GM03348 (cell line): ENCODE measurements at regions not wholly inside any gene's neighbourhood (a gene's known extent, or its start where the extent isn't known, plus 50 kb on each side); places are given as distances from the start of the nearest gene placed in this dataset.
"Not testable (repeated sequence)": the region's sequence is repeated elsewhere in the genome, so short reads cannot be mapped to it uniquely, and the experiment has no call there.

Experiments
- DNase-seq: peaks from one replicate; pipeline ENCODE4 v3.0.0; 2012; ENCODE audit warnings: low spot score

DNA sequence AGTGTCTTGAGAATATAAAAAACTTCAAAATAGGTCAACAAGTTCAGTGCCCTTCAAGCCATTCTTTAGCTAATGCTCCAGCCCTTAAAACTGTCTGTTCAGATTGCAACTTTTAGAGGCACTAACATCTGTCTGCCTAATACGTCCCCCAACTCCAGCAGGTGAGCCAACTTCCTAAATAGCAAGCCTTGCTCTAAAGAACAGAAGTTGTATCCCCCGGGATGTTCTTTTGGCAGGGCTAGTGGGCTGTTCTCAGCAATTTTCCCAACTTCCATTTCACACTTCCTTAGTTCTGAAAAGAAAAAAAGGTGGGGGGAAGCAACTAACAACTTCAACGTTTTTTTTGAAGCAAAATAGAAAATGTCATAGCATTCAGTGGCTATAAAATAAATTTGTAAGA is 290.0 kb upstream of the PTCHD4 start:
- no peak for DNase-seq

- no peak for DNase-seq
These were observed 286.9 kb upstream of the PTCHD4 start for GRCh38 chr6:48397887-48398286.

DNA sequence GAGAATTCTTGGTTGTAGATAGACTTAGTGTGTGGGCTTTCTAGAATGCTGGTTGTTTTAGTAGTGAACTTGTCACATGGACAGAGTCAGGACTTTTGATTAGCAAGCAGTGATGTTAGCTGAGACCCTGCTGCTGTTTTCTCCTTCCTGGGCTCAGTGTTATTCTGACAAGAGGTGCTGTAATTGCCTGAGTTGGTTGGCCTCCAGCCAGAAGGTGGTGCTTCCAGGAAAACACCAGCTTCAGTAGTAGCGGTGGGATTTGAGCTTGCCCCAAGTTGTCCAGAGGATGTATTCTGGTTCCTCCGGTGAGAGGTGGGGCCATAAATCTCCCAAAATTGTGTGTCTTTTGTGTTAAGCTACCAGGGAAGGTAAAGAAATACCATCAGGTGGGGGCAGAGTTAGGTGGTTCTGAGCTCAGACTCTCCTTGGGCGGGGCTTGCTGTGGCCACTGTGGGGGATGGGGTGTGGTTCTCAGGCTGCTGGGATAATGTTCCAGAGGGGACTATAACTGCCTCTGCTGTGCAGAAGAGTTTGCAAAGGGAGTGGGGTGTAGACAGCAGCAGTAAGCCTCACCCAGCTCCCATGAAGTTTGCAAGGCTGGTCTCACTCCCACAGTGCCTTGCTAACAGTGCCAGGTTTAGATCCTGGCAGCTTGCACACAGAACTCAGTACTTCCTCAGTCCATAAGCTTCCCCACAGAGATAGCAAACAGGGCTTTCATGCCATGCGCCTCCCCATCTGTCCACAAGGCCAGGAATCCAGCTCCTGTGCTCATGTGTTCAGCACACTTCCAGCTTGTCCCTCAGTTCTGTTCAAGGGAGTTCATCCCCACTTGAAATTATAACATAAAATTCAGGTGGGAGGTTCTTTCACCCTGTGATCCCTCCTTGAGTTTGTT is 278.4 kb upstream of the PTCHD4 start:
- DNase-seq, result no peak

GRCh38 chr6:48388044-48388443 is 277.0 kb upstream of the PTCHD4 start:
- DNase-seq, result no peak

- no peak for DNase-seq
These were observed 267.9 kb upstream of the PTCHD4 start for GRCh38 chr6:48378884-48379407.

DNA sequence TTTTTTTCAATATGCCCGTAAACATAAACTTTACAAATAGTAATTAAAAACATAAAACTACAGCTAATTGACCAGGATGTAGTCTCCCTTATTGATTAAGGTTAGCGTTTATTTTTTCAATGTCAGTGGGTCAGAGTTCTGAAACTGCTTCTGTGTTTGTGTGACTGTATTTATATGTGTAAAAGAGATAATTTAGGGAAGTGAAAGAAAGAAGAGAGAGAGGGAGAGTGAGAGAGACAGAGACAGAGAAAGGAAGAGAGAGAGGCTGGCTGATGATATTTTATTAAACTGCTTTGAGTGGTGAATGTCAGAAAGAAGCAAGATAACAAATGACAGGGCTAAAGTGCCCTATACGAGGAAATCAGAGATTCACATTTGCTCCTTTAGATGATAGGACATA is 266.1 kb upstream of the PTCHD4 start:
- DNase-seq, result no peak

DNA sequence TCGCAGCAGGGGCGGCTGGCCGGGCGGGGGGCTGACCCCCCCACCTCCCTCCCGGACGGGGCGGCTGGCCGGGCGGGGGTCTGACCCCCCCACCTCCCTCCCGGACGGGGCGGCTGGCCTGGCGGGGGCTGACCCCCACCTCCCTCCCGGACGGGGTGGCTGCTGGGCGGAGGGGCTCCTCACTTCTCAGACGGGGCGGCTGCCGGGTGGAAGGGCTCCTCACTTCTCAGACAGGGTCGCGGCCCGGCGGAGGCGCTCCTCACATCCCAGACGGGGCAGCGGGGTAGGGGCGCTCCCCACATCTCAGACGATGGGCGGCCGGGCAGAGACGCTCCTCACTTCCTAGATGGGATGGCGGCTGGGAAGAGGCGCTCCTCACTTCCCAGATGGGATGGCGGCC is 260.2 kb upstream of the PTCHD4 start:
- not testable (repeated sequence) for DNase-seq

- DNase-seq, result no peak
These were observed 258.1 kb upstream of the PTCHD4 start for GRCh38 chr6:48369100-48369499.

DNA sequence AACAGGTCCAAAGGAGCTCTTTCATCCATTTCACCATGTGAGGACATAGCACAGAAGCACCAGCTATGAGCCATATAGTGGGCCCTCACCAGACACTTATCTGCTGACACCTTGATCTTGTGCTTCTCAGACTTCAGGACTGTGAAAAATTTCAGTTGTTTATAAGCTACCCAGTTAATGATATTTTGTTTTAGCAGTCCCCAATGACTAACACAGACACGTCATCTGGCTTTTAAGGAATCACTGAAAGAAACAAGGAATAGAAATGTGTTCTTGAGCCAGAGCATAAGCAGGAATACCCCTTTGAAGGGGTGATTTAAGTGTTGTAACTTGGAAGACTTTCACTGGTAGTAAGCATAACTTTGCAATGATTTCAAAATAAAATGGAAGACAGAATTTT is 214.7 kb upstream of the PTCHD4 start:
- no peak for DNase-seq

DNA sequence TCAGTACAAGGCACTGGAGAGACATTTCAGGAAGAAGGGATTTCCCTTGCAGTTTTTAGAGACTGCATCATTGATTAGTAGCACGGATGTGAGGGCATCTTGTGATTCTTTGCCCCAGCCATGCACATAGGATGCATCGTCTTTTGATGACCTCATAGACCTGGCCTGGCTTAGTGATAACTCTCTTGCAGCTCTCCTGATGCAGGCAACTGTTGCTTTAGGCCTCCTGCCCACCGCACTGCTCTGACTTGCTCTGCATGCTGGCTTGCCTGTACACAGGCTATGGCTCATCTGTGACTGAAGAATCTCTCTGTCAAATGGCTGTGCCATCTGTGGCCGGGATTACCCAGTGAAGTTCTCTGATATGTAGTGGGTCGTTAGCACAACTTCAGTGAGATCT is 207.7 kb upstream of the PTCHD4 start:
- DNase-seq, result no peak

DNA sequence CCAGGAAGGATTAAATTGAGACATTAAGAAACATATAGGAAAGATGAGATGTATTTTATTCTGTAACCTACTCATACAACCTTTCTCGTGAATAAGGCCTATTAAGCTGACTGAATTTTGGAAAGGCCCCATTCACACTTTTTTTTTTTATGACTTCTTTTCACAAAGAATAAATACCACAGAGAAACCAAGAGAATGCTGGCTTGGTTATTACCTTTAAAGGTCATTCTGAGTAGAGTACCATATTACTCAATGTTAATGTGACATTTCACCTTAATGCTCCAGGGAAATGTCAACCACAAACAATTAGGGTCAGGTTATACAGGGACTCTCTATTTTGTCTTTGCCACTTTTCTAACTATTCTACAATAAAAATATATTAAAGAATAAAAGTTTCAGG is 204.9 kb upstream of the PTCHD4 start:
- no peak for DNase-seq

GRCh38 chr6:48315051-48315719 is 204.2 kb upstream of the PTCHD4 start:
- DNase-seq, result no peak

DNA sequence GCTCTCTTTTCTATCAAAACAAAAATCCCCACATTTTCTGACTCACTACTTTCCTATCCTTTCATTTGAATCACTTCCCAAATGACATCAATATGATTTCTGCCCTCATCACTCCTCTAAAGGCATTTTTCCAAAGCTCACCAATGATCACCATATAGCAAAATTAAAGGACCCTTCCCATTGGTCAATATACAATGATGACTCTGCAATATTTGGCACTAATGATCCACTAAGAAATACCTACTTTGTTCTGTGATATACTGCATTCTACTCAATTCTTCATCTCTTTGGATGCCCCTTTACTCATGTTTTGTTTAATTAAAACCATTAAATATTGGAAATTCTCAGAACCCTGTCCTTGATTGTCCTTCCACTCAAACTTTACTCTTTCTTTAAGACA is 200.3 kb upstream of the PTCHD4 start:
- DNase-seq, result no peak

GRCh38 chr6:48307573-48307972 is 196.6 kb upstream of the PTCHD4 start:
- DNase-seq, result no peak

DNA sequence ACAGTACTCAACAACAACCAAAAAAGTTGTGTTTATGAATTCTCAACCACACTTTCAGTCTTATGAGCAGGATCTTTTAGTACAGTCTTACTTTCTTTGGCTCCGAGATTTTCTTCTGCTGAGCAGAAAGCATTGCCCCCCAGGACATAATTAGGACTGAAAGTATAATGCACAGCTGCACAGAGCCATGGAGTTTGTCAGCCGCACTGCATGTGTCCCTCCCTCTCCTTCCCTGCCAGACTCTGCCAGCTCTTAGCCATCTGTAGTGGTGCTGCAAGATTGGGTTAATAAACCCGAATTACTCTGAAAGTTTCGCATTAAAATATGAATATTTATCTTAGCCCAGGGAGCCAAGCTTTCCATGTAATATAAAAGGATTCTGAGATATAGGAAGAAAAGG is 179.6 kb upstream of the PTCHD4 start:
- no peak for DNase-seq

DNA sequence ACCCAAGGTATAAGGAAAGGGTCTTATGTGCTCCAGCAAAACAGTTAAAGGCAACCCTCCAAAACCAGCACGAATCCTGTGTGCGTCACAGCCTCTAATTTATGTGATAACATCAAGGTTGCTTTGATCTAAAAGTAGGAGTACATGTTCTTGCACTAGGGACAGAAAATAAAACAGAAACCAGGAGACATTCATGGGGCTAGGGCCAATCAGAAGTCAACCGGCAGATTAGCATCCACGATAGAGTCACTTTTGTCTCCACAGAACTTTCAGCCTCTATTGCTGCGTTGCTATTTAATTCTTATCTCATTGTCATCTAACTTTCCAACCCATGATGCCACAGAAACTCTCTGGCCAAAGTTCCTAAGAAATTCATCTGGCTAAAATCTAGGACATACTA is 178.8 kb upstream of the PTCHD4 start:
- DNase-seq, result no peak

- no peak for DNase-seq
These were observed 170.2 kb upstream of the PTCHD4 start for GRCh38 chr6:48281217-48281616.

DNA sequence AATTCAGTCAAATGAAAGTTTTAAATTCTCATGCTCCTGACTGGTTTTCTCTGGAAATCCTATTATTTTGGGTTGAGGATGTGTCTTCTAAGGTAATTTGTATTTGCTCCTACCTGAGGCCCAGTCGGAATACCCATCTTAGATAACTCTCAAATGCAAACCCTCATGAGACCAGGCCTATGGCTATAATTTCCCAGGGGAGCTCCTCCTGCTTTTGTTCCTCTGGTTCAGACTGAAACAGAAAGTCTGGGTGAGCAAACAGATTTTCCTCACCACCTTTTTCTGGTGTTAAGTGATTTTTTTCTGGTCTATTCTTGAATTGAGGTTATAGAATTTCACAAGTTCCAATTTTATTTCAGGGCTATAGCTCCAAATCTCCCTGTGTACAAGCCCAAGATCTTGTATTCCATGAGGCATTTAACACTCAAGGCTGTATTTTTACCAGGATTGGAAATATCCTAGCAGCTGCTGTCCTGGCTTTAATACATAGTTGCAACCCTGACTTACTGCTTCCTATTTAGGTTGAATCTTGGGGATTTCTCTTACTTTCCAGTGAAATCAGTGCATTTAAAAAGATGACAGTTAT is 169.1 kb upstream of the PTCHD4 start:
- DNase-seq, result no peak

DNA sequence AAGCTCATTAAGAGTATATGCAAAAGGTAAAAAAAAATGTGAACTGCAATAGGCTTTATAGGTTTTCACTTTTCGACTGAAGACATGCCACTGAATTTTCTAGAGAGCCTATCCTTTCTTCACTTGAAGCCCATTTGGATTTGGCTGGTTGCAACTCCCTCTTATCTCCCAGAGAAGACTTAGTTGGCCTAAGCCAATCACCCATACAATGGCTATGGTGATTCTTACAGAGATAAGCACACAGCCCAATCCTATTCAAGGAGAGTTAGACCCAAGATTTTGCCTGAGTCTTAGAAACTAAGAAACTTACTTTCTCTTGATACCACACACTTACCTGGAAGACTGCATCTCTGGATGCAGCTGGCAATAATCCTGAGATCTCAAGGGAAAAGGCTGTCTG is 167.3 kb upstream of the PTCHD4 start:
- no peak for DNase-seq

- no peak for DNase-seq
These were observed 161.5 kb upstream of the PTCHD4 start for GRCh38 chr6:48272518-48272917.

GRCh38 chr6:48255094-48255493 is 144.1 kb upstream of the PTCHD4 start:
- DNase-seq, result no peak

GRCh38 chr6:48249071-48249470 is 138.1 kb upstream of the PTCHD4 start:
- no peak for DNase-seq

GRCh38 chr6:48243071-48243470 is 132.1 kb upstream of the PTCHD4 start:
- no peak for DNase-seq
